ENCODE measurements at regions not wholly inside any gene's neighbourhood (a gene's known extent, or its start where the extent isn't known, plus 50 kb on each side); places are given as distances from the start of the nearest gene placed in this dataset.
A peak's percentile ranks its signal among the peaks of the same experiment; 100 is the strongest.

DNA sequence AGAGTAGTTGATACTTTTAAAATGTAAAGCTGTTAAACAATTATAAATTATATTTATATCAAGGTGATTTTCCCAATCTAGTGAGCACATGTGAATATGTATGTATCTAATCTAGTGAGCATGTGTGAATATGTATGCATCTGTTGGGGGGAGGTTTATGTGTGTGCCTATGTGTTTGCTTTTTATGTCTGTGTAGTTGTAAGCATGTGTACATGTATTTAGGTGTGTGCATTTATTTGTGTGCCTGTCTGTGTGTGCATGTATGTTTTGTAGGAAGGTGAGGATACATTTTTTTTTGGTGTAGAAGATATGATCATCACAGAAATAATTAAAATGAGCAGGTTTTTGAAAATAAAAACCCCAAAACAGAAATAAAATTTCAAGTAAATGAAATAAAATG lies 318.9 kb upstream of the CHRM3 start:
- Histone ChIP-seq H3K27ac (no peak overlapping the region), H3K36me3 (no peaks in the 10 kb centered on the region), H3K4me1 (replicated peaks) (no peaks in the 10 kb centered on the region), H3K27me3 (replicated peaks; ENCODE audit: insufficient read depth) (no peaks in the 10 kb centered on the region), H3K9me3 (no peaks in the 10 kb centered on the region), H3K4me3 (no peak overlapping the region)
- no peak for DNase-seq (ENCODE audit: low spot score)
- TF ChIP-seq, protein P1, sequence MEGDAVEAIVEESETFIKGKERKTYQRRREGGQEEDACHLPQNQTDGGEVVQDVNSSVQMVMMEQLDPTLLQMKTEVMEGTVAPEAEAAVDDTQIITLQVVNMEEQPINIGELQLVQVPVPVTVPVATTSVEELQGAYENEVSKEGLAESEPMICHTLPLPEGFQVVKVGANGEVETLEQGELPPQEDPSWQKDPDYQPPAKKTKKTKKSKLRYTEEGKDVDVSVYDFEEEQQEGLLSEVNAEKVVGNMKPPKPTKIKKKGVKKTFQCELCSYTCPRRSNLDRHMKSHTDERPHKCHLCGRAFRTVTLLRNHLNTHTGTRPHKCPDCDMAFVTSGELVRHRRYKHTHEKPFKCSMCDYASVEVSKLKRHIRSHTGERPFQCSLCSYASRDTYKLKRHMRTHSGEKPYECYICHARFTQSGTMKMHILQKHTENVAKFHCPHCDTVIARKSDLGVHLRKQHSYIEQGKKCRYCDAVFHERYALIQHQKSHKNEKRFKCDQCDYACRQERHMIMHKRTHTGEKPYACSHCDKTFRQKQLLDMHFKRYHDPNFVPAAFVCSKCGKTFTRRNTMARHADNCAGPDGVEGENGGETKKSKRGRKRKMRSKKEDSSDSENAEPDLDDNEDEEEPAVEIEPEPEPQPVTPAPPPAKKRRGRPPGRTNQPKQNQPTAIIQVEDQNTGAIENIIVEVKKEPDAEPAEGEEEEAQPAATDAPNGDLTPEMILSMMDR (IDR thresholded peaks at IDR 0.05) = no peak
- TF ChIP-seq POLR2AphosphoS5 (IDR thresholded peaks at IDR 0.05) (no peak), POLR2A (IDR thresholded peaks at IDR 0.05) (no peak)
- intact Hi-C loops (cut with DNase I) = no loop called here

- no peak for DNase-seq (ENCODE audit: low spot score)
- Histone ChIP-seq H3K4me1 (replicated peaks) (no peaks in the 10 kb centered on the region), H3K27me3 (replicated peaks; ENCODE audit: insufficient read depth) (no peaks in the 10 kb centered on the region), H3K4me3 (no peak overlapping the region), H3K27ac (no peak overlapping the region), H3K9me3 (no peaks in the 10 kb centered on the region), H3K36me3 (no peaks in the 10 kb centered on the region)
- TF ChIP-seq, protein P1 (IDR thresholded peaks at IDR 0.05) = no peak
- no peak for TF ChIP-seq POLR2AphosphoS5 (IDR thresholded peaks at IDR 0.05)
- no peak for TF ChIP-seq POLR2A (IDR thresholded peaks at IDR 0.05)
- intact Hi-C loops (cut with DNase I) = no loop called here
- 43% methylated on average over 1 of the region's 1 CpG for WGBS
Observed at GRCh38 chr1:239067058-239067457, 319.3 kb upstream of the CHRM3 start.

GRCh38 chr1:239061770-239062169 lies 324.6 kb upstream of the CHRM3 start:
- WGBS = 69% methylated on average over 7 of the region's 7 CpGs
- intact Hi-C loops (cut with DNase I) = no loop called here
- TF ChIP-seq POLR2A (IDR thresholded peaks at IDR 0.05) = no peak
- no peak for TF ChIP-seq POLR2AphosphoS5 (IDR thresholded peaks at IDR 0.05)

DNA sequence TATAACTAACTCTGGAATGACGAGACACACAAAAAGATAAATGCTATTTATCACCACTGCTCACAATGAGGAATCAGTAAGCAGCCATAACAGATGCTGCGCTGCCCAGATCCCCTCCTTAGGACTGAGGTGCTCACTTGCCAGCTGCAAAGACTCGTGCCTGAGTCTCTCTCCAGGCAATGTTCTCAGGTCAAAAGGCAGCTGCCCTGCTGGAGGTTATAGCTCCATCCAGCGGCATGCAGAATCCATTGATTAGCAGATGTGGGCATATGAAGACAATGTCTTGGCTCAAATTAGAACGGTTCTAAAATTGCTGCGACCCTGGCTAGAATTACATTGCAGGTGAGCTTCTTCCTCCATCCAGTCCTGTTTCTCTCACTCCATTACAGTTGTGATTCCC lies 328.2 kb upstream of the CHRM3 start:
- no peaks in the 10 kb centered on the region for H3K4me1 ChIP-seq (replicated peaks)
- no peak for DNase-seq (ENCODE audit: low spot score)
- TF ChIP-seq POLR2A (IDR thresholded peaks at IDR 0.05) = no peak
- TF ChIP-seq POLR2AphosphoS5 (IDR thresholded peaks at IDR 0.05) = no peak
- TF ChIP-seq, protein P1 (IDR thresholded peaks at IDR 0.05) = no peak
- H3K9me3 ChIP-seq = no peaks in the 10 kb centered on the region
- H3K4me3 ChIP-seq = no peak overlapping the region
- H3K27ac ChIP-seq = no peak overlapping the region
- intact Hi-C loops (cut with DNase I) = no loop called here
- no peaks in the 10 kb centered on the region for H3K27me3 ChIP-seq (replicated peaks; ENCODE audit: insufficient read depth)
- no peaks in the 10 kb centered on the region for H3K36me3 ChIP-seq
- WGBS = 78% methylated on average over 6 of the region's 6 CpGs

More at GRCh38 chr1:239061770-239062169, 324.6 kb upstream of the CHRM3 start:
- no peaks in the 10 kb centered on the region for H3K9me3 ChIP-seq
- H3K27me3 ChIP-seq (replicated peaks; ENCODE audit: insufficient read depth) = no peaks in the 10 kb centered on the region
- H3K4me3 ChIP-seq = no peak overlapping the region
- no peak overlapping the region for H3K27ac ChIP-seq
- no peak for DNase-seq (ENCODE audit: low spot score)
- no peaks in the 10 kb centered on the region for H3K4me1 ChIP-seq (replicated peaks)
- H3K36me3 ChIP-seq = no peaks in the 10 kb centered on the region

GRCh38 chr1:239056940-239057339 lies 329.4 kb upstream of the CHRM3 start:
- 27% methylated on average over 3 of the region's 3 CpGs for WGBS
- peak; percentile 86 for DNase-seq (ENCODE audit: low spot score)
- Histone ChIP-seq H3K4me1 (replicated peaks) (no peaks in the 10 kb centered on the region), H3K9me3 (no peaks in the 10 kb centered on the region), H3K36me3 (no peaks in the 10 kb centered on the region), H3K27ac (no peak overlapping the region), H3K27me3 (replicated peaks; ENCODE audit: insufficient read depth) (no peaks in the 10 kb centered on the region), H3K4me3 (no peak overlapping the region)
- TF ChIP-seq, protein P1 (IDR thresholded peaks at IDR 0.05) = no peak
- peak; percentile 76 for TF ChIP-seq POLR2AphosphoS5 (IDR thresholded peaks at IDR 0.05)
- intact Hi-C loops (cut with DNase I) = no loop called here
